Activated T-helper 1 cell treated with Interleukin-2 at 50 U/mL for 16 hours (primary cell): ENCODE measurements at regions not wholly inside any gene's neighbourhood (a gene's known extent, or its start where the extent isn't known, plus 50 kb on each side); places are given as distances from the start of the nearest gene placed in this dataset.

Experiments used
- DNase-seq: peaks from one replicate; pipeline ENCODE4 v3.0.0-alpha.2; 2020; ENCODE audit warnings: low read depth

DNA sequence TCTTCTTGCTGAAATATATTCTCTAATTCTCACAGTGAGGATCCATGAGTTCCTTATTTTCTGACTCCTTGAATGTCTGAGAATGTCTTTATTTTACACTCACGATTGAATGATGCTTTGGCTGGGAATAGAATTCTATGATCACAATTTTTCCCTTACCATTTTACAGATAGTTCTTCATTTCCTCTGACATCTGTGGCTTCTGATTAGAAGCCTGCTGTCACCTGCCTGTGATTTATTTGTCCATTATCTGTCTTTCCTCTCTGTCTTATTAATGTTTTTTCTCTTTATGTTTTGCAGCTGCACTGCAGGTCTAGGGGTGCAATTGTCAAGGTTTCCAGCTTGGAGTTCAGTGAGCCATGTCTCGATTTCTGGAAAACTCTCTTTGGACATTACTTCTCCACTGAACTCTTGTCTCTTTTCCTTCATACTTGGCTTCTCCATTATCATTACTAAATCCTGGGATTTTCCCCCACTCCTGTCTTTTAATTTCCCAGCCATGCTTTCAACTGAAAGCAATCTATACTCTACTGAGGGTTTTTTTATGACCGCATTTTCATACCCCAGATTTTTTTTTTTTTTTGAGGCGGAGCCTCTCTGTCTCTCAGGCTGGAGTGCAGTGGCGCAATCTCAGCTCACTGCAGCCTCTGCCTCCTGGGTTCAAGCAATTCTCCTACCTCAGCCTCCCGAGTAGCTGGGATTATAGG is 85.8 kb upstream of the PRNP start:
- no peak for DNase-seq

DNA sequence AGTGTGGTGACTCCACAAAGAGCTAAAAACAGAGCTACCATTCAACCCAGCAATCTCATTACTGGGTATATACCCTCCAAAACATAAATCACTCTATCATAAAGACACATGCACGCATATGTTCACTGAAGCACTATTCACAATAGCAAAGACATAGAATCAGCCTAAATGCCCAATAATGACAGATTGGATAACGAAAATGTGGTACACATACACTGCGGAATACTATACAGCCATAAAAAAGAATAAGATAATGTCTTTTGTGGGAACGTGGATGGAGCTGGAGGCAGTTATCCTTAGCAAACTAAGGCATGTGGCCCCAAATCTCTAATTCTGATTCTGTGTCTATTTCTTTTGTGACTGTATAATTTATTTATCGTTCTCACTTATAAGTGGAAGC is 89.0 kb upstream of the PRNP start:
- no peak for DNase-seq

DNA sequence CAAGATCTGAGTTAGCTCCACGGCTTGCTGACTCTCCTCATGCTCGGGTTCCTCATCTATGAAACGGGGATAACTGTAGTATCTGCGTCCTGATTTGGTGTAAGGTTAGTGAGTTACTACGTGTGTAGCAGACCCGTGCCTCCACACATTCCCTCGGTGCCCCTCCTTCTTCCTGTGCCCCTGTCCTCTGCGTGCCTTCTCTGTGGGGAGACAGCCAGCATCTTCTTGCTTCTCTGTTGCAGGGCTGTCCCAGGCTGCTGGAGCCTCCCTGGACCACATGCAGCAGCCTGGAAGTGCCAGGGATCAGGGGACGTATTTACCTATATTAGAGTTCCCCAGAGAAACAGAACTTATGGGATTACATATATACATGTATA is 93.1 kb upstream of the PRNP start:
- DNase-seq: no peak

DNA sequence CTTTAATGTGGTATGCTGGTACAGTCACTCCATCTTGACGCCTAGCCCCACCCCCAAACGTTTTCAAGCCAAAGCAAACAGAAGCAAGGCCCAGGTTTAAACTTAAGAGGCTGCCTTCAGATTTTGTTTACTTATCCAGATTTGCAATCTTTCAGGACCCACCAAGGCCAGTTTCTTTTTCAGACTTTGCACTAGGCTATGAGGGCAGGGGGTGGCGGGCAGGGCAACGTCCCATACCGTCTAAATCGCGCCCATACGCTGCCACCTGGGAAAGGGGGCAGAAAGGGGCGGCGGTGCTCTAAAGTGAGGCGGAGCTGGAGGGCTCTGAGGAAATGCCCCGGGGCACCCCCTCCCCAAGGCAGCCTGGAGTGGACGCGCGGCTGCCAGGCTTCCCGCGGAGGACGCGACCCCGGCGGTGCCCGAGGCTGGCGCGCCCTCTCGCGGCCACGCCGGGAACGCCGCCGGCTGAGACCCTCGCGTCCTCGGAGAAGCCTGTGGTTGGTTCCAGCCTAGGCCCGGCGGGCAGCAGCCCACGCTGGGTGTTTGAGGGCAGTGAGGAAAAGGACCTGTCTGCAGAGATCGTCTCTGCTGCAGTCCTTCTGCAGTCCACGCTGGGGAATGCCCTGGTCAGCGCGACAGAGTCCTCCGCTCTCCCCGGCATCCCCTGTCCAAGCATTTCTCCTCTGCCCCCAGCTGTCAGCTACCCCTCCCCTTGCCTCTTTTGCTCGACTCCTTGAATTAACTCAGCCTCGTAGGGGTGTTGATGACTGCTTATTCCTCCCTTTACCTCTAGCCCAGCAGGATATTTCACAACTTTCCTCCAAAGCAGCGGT is 93.7 kb upstream of the PRNP start:
- DNase-seq: peak; percentile 33

DNA sequence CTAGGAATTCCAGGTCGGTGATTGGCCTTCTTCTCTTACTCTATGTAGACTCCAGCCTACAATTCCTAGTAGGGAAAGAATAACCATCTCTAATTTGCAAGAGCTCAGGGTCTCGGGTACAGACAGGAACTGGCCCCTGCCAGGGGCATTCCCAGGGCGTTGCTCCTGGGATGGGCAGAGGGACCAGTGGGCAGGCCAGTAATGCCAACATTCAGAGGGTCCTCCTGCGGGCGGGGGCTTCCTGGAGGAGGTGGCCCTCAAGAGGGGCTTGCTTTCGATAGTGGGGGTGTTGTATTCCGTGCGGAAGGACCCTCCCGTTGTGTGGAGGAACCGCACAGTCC is 94.3 kb upstream of the PRNP start:
- no peak for DNase-seq

DNA sequence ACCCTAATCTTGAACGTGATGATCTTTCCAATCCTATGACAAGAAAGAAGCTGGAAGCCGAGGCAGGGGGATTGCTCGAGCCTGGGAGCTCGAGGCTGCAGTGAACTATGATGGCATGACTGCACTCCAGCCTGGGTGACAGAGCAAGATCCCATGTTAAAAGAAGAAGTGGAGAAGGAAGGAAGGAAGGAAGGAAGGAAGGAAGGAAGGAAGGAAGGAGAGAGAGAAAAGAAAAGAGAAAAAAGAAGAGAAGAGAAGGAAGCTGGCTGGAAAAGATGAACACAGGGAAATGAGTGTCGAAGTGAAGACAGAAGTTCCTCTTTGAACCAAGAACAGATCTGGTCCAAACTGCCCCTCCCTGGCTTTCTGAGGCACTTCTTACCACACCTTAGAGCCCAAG is 100.5 kb upstream of the PRNP start:
- DNase-seq: no peak

DNA sequence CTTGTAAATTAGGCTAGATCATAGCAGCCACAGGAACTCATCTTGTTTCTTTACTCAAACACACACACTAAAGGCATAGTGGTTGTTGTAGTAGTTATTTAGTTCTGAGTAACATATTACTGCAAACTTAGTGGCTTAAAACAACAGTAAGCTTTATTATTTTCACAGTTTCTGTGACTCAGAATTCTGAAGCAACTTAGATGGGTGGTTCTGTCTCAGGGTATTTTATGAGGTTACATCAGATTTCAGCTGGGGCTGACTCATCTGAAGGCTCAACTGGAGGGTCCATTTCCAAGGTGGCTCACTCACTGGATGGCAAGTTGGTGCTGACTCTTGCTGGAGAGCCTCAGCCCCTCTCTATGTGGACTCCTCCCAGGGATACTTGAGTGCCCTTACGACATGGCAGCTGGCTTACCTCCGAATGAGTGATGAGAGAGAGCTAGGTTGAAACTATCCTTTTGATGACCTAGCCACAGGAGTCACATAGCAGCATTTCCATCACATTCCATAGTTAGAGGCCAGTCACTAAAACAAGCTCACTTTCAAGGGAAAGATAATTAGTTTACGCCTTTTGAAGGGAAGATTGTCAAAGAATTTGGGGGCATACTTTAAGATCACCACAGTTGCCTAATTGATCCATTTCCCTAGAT is 101.0 kb upstream of the PRNP start:
- no peak for DNase-seq

DNA sequence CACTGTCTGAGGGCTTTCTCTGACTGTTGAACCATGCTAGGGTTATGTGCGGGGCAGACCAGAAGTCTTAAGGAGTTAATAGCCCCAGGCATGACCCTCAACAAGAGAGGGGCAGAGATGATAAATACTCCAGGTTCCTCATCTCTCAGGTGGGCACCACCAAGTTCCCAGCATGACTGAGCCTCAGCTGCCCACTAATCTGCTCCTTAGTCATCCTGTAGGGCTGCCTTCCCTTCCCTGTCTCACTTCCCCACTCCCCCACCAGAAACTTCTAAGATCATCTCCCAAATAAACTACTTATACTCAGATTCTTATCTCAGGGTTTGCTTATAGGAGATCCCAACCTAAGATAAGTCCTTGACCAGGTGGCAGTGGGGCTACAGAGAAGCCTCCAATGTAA is 101.7 kb upstream of the PRNP start:
- DNase-seq: no peak

DNA sequence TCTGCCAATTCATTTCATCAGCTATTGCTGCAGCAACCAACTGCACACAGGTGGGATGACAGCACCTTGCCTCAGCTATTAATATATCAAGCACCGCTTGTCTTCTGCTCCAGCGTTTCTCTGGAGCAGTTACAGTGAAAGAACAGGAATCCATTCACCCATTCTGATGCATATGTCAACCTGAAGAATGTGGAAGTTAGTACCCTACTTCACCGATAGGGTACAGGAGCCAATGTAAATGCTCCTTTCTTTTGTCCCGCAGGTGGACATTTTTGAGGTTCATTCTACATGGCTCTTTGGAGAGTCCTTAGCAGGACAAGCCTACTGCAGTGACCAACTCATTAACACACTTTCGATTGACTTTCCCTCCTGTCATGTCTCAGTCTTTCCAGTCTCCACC is 104.4 kb upstream of the PRNP start:
- no peak for DNase-seq

DNA sequence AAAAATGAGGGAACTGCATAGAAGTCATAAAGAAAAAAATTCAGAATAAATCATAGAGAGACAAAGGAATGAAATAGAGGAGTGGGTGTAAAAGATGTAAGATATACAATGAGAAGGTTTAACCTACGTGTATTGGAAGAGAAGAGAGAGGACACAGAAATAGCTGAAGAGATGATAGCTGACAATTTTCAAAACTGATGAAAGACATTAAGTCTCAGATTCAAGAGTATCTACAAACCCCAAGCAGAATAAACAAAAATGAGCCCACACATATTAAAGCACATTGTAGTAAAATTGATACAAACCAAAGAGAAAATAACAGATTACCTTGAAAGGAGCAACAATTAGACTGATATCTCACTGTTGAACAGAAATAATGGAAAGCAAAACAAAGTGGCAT is 107.9 kb upstream of the PRNP start:
- no peak for DNase-seq

DNA sequence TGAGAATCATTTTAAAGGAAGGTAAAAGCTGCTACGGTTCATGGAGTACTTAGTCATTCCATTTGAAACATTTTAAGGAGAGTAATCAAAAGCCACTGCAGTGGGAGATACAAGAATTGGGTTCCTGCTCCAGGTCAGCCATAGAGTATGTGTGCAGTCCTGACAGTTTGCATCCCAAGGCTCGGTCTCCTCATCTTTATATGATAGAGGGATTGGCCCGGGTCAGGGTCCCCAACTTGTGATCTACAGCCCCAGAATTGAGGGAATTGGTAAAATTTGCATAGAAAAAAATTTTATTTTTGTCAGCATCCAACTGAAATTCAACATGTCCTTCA is 111.9 kb upstream of the PRNP start:
- no peak for DNase-seq

DNA sequence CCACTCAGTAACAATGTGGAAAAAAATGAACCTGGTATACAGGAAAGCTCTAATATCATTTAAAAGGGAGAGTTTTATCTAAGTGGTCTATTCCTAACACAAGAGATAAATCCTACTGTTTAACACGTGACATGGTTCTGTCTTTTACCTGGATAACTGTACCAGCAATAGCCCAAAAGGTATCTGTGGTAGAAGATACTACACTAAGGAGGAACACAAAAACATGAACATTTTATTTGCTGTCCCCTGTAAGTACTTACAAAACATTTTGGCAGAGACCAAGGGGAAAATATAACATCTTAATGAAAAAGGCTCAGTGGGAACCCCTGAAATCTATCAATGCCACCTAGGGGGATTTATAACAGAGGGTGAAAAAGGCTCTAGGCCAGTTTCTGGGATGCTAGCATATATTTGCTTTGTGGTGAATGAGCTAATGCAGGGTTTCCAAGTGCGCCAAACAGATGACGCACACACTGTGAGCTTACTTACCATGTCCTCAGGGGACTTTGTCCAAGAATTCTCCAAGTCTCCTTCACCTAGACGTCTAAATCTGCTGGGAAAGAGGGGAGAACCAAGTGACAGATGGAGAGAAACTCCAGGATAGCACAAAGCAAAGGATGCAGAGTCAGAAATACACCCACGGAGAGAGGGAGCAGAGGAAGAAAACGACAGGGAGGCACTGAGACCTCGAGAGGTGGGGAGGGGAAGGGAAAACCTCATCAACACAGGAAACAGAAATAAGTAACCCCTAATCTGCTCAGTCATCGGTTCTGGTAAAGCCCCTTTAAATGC is 112.5 kb upstream of the PRNP start:
- no peak for DNase-seq

DNA sequence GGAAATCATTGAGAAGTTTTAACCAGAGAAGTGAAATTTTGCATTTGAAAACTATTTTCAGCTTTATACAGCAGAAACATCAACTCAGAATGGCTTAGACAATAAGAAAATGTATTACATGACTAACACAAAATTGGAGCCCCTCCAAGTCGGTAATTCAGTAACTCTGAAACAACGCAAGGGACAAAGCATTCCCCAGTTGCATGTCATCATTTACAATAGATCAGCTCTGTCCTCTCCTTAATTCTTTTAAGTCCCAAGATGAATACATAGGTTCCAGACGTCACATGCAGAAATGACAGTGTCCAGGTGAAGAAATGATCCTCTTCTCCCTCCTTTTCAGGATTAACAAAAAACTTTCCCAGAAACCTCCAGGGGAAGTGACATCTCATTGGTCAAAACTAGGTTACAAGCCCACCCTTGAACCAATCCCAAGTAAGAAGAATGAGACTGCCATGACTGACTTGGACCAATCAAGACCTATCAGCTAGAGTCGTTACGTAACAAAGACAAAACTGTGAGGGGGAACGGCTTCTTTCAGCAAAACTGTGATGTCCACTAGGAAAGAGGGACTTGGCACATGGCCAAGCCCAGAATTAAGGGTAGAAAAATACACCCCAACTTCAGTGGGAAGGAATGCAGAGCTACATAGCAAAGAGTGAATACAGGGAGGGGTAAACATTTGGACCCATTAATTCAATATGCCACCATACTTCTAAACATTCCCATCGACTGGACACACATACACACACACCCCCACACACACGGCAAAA is 114.3 kb upstream of the PRNP start:
- no peak for DNase-seq

DNA sequence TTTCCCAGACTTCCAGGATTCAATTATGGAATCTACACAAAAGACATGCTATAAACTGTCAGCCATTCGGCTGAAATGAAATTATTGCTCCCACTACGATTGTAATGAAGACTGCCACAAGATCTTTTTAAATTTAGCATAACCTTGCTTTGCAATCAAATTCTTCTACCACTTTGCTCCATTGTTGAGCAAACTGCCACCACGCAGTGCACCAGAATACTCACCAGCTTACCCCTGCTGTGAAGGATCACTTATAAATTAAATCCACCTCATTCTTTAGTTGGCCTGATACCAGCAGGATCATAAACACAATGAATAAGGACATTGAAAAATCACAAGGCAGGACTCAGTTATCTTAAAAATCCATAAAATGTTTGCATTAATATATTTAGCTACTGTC is 116.4 kb upstream of the PRNP start:
- no peak for DNase-seq

DNA sequence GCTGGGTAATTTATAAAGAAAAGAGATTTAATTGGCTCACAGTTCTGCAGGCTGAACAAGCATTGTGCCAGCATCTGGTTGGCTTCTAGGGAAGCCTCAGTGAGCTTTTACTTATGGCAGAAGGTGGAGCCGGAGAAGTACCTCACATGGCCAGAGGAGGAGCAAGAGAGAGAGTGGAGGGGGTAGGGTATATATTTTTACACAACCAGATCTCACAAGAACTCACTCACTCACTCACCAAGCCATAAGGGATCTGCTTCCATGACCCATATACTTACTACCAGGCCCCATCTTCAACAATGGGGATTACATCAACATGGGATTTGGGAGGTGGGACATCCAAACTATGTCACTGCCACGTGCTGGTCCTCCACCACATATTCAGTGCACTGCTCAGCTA is 117.2 kb upstream of the PRNP start:
- DNase-seq: no peak

DNA sequence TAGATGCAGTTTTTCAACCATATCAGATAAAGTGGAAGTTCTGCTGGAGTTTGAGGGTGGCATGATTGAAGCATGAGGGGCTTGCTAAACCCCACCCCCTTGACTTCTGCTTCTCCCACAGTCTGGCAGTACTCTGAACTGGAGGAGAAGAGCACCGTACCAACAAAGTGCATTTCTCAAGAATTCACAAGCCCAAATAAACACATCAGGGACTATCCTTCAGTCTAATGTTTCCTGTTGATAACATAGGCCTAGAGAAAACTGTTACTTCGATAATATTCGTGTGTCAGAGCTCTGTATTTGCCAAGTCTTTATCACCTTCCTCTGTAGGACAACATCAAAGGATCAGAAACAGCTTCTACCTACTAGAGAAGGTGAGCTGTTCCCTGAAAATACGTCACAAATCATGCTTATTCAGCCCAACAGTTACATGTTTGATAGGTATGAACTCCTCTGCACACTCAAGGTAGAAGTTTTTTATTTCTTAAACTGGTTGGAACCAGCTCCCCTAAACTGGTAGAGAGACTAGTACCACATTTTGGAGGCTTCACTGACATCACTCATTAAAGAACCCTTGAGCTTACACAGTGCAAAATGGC is 117.8 kb upstream of the PRNP start:
- no peak for DNase-seq

DNA sequence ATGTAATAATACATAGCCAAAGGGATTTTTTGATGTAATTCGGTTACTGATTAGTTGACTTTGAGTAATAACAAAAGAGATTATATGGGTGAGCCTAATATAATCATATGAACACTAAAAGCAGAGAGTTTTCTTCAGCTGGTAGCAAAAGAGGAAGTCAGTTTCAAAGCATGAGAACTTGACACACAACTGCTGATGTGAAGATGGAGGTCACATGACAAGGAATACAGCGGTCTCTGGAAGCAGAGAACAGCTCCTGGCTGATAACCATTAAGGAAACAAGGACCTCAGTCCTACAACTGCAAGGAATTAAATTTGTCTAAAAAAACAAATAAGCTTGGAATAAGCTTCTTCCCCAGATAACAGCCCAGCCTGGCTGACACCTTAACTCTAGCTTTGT is 119.1 kb upstream of the PRNP start:
- no peak for DNase-seq

DNA sequence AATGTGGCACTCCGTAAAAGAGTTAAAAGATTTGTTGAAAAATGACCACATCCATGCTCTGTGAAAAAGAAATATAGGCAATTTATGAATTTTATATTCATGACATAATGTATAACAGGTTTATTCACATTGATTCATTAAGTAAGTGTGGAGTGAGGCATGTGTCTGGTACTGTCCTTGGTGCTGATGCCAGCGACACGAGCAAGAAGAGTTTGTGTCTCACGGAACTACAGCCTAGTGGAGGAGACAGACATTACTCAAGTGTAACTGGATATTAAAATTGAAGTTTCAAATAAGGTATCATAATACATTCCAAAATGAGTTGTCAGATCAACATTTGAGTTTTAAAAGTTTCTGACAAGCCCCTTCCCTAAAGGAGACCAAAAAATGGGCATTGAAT is 122.7 kb upstream of the PRNP start:
- no peak for DNase-seq

DNA sequence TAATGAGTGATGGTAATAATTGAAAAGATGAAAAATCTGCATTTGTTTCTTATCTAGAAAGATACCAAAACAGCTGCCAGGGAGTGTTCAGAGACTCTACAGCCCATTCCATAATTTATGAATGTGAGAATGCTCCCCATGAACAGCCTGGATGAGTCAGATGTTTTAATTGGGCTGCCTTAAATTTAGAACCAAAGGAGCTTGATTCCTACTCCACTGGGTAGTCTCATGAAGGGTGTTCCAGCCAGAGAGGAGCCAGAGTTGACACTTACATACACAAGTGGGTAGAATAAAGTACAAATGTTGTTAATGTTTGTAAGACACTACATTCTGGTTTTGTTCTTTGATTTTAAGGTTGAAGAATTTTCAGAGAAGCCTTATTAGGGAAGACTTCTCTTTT is 123.2 kb upstream of the PRNP start:
- DNase-seq: no peak

DNA sequence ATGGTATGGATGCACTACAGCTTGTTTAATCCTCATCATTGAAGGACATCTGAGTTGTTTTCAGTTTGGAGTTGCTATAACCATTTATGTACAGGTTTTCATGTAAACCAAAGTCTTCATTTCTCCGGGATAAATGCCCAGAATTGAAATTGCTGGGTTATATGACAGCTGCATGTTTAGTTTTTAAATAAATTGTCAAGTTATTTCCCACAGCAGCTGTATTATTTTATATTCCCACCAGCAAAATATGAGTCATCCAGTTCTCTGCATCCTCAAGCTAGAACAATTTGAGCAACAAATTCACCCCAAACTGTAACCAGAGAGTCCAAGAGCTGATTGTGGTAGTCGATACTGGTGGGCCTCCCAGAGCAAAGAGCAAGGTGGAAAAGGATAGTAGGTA is 125.6 kb upstream of the PRNP start:
- DNase-seq: no peak

DNA sequence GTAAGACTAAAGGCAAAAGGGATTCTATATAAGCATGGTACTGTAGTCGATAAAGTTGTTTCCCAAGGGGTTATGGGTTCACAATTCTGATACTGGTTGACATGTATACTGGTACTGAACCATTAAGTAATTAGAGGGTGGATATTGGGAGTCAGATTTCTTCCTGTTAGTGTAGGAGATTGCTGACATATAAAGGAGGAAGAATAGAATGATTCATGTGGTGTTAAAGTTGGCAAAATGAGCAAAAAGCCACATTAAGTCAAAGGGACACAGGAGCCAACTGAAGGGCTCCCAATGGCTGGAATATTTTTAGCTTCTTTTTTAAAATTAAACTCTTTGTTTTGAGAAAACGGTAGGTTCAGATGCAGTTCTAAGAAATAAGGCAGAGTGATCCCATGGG is 126.3 kb upstream of the PRNP start:
- no peak for DNase-seq

DNA sequence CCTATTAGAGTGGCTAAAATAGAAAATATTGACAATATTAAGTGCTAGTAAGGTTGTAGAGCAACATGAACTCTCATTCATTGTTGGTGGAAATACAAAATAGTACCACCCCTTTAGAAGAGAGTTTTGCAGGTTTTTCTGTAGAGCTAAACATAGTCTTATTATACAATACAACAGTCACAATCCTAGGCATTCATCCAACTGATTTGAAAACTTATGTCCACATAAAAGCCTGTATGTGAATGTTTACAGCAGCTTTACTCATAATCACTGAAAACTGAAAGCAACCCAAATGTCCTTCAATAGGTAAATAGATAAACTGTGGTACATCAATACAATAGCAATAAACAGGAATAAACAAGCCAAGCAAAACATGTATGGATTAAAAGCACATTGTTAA is 127.2 kb upstream of the PRNP start:
- DNase-seq: no peak
